GM18867 (cell line): ENCODE measurements at regions not wholly inside any gene's neighbourhood (a gene's known extent, or its start where the extent isn't known, plus 50 kb on each side); places are given as distances from the start of the nearest gene placed in this dataset.

ENCODE experiments used
- ATAC-seq: cut with Tn5 transposase; IDR thresholded peaks from one replicate; pipeline ENCODE4 v1.9.1; 2021; ENCODE audit warnings: mild to moderate bottlenecking, moderate library complexity; ENCODE audit not compliant: unreplicated experiment

DNA sequence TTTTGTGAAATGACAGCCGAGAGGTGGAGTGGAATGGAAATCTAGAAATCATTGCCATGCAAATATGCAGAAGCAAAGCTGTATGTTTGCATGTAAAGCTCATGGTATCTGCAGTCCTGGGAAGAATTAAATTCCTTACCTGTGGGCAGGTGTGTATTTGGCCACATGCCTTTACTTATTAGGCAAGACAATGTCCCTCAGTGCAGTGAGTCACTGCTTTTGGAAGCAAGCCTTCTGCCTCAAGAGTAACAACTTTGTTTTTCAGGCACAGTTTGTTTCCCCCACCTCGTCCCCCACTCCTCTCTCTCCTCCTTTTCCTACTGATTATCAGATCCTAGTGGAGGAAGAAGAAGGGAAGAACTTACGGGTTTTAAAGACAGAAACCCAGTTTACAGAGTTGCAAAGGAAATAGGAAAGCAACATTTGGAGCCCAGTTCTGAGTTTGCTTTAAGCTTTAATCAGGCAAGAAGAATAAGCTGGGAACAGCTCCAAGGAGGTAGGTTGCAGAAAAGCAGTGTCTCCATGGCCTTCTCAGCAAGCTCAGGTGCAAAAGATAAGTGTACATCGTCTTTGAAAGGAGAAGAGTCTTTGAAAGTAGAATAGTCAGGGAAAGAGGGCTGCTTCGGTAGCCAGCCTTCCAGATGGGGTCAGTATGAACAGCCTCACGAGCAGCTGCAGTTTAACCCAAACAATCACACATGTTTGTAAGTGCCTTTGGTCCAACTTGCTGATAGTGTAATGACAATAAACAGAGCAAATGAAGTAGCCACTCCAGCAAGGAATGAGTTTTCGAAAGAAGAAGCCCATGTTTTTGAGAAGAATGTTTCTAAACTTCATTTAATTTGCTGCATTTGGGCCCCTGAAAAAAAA is 190.1 kb downstream of the KLF5 start:
- ATAC-seq: no peak

DNA sequence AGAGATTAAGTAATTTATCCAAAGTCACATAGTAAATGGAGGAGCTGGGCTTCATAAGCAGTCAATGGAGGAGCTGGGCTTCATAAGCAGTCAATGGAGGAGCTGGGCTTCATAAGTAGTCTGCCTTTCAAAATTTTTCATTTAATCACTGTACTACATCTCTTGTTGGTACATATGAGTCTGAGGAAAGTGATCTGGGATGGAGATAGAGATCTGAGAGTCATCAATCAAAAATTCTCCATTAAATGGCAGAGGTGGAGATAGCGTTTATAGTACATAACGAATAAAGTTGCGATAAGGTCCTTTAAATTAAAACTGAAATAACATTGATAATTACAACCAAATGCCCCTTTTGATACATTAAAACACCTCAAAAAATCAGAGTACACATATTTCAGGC is 189.3 kb downstream of the KLF5 start:
- ATAC-seq: no peak

GRCh38 chr13:73245246-73245645 is 186.4 kb downstream of the KLF5 start:
- no peak for ATAC-seq

GRCh38 chr13:73244467-73244866 is 185.7 kb downstream of the KLF5 start:
- no peak for ATAC-seq

GRCh38 chr13:73242515-73243015 is 183.8 kb downstream of the KLF5 start:
- no peak for ATAC-seq

DNA sequence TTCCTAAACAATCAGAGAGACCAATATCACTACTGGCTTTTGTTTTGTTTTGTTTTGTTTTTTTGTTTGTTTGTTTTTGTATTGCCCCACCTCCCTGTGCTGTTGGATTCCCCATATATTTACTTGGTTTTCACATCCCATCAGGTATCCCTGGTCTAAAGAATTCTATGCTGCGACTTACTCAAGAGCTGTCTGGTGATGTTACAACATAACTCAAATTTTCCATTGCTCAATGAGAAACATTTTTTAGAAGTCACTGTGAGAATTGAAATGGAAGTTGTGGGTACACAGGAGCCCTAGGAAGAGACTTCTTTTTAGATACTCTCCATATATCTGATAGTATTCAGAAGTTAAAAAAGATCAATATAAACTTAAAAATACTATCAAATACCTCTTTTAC is 181.4 kb downstream of the KLF5 start:
- no peak for ATAC-seq

DNA sequence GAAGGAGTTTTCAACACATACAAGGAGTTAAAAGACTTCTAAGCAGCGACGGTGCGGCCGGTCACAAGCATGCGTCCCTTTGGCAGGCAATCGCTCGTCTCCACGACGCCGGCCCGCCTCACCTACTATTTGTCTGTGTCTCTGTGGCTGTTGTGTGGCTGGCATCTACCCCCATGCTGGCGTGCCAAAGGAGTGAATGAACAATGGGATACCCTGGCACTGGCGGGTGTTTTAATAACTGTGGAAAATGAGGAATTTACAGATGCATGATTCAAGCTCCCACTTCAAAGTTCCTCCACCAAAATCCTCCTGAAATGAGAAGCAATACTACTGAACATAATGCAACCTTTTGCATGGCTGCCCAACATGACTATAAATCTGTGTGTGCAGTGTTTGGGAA is 176.6 kb downstream of the KLF5 start:
- ATAC-seq: no peak

- no peak for ATAC-seq
These were observed 172.7 kb downstream of the KLF5 start for GRCh38 chr13:73231471-73231870.

DNA sequence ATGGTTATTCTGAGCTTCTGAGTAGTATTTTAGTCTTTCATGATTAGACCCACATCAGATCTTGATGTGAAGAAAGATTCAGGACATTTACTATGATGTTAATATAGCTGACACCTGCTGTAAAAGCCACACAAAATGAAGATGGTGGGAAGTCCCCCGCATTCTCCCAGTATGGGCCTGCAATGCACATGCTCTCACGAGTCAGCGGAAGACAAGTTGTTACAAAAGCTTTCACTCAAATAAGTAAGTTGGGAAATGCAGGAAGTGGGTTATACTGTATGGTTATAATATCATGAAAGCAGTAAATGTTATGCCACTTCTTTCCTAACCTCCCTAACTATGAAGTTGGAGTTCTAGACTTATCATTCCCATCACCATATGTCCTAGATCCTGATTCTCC is 171.9 kb downstream of the KLF5 start:
- ATAC-seq: no peak

DNA sequence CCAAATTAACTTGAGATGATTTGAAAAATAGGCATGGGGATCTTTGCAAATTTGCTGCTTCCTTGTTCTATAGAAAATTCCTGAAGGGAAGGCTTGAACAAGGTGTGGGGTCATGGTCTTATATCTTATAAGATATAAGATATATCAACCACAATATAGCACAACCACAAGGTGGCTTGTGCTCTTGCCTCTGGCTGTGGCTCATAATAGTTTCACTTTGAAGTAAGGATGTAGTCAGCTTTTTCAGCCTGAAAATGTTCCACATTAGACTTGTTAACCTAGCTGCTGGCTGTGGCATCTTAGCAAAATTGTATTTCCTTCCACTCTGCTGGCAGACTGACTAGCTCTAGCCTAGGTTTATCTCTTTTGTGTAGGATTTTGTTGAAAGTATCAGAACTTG is 169.7 kb downstream of the KLF5 start:
- peak; percentile 52 for ATAC-seq

GRCh38 chr13:73225990-73226389 is 167.2 kb downstream of the KLF5 start:
- no peak for ATAC-seq

DNA sequence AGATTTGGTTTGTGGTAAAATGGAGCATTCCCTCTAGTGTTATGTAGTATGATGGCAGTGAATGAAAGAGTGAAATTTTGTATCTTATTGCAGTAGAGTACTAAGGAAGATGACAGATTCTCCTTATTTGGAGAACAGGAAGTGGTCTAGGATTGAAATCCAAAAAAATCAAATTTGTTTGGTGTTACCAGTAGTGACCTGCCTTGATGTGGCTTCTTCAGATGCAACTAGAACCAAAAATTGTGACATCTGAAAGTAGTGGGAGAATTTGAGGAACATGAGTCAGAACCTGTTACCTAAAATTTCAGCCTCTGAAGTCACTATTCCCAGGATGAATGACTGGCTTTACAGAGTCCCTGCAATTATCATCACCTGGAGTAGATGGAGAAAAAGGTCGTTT is 165.9 kb downstream of the KLF5 start:
- ATAC-seq: no peak

DNA sequence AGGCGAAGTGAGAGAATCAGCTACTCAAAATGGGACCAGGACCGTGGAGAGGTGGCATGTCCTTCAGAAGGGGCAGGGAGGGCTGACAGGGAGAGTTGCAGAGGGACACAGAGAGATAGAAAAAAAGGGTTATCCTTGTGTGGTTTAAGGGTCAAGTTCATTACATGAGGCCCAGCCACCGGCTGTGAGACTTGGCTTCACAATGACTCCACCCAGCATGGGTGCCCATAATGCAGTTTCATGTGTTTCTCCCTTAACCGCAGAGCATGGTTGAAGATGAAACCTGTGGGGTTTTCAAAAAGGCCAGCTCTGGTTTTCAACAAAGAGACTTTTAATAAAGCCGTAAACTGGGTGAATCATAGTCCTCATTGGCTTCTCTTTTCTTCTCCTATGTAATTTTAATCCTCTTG is 164.6 kb downstream of the KLF5 start:
- peak; percentile 99 for ATAC-seq

- ATAC-seq: no peak
These were observed 164.0 kb downstream of the KLF5 start for GRCh38 chr13:73222627-73223305.

- no peak for ATAC-seq
These were observed 162.3 kb downstream of the KLF5 start for GRCh38 chr13:73220966-73221720.

DNA sequence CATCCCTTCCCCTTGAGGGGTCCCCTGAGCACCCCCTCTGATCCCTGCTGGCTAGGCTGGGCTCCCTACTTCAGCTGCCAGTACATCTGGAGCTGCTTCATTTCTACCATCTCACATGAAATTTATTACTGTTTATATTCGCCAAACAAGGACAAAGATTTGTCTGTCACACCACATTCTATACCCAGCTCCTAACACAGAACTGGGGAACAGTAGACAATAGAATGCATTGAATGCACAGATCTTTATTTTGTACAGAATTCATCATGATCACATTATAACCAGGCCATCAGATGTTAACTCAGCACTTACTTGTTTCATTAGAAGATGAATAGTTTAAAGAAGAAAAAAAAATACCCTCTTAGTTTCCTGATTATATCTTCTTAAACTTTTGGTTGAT is 159.4 kb downstream of the KLF5 start:
- ATAC-seq: no peak

DNA sequence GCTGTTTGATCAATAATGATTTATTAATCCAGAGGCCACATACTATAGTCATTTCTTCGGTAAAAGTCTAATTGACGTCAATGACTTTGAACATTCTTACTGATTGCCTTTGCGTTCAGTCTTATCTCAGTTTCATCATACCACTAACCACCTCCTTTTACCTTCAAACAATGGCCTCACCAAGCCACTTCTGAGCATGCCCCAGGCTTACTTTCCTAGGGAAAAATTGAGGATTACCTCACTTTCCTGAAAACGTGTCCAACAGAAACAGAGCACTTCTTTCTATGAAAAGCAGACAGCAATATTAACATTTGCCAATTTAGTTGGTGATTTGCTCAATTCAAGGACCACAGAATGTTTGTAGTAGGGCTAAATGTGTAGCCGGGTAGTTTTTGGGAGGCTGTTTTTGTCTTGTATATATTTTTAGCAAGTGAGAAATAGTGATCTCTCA is 157.6 kb downstream of the KLF5 start:
- ATAC-seq: no peak

GRCh38 chr13:73215823-73216222 is 157.0 kb downstream of the KLF5 start:
- no peak for ATAC-seq

DNA sequence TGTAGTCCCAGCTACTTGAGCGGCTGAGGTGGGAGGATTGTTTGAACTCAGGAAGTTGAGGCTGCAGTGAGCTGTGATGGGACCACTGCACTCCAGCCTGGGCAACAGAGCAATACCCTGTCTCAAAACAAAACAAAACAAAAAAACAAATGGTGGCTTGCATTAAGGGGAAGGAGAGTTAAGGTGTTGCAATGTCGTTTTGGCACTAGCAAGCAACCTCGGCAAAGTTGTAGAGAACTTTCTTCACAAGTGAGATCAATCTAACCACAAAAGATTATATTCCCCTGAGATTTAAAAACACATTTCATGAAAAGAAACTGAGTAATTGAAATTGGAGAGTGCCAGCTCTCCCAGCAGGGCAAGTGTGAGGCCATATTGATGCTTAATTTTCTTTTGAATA is 153.7 kb downstream of the KLF5 start:
- no peak for ATAC-seq

DNA sequence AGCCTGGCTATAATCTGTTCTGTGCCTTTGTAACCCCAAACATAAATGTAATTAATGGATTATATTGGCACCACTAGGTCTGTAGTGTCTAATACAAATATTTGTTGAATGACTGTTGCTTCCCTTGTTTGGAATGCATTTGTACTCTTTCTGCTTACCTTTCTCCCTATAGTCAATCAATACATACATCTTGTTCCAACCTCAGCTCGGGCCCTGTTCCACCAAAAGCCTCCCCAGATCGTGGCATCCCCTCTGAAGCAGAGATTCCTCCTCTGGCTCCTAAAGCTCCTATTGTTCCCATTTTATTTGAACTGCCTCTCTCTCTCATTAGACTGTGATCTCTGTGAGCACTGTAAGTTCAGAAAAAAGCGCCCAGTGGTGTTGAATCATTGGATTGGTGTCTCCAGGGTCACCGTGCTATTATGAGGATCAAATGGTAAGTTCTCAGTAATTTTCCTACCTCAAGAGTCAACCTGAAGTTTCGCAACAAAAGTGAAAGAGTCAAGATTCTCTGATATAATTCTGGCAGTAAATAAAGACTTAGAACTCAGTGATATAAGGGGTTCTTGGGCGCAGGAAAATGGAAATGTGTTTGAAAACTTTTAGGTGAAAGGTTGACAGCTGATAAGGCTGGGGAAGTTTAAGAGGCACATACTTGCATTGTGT is 151.5 kb downstream of the KLF5 start:
- no peak for ATAC-seq

- no peak for ATAC-seq
These were observed 146.1 kb downstream of the KLF5 start for GRCh38 chr13:73204952-73205351.
